GM18858 (cell line): ENCODE measurements at regions not wholly inside any gene's neighbourhood (a gene's known extent, or its start where the extent isn't known, plus 50 kb on each side); places are given as distances from the start of the nearest gene placed in this dataset.

ENCODE experiments used
- ATAC-seq: cut with Tn5 transposase; IDR thresholded peaks from one replicate; pipeline ENCODE4 v1.9.1; 2021; ENCODE audit not compliant: unreplicated experiment

DNA sequence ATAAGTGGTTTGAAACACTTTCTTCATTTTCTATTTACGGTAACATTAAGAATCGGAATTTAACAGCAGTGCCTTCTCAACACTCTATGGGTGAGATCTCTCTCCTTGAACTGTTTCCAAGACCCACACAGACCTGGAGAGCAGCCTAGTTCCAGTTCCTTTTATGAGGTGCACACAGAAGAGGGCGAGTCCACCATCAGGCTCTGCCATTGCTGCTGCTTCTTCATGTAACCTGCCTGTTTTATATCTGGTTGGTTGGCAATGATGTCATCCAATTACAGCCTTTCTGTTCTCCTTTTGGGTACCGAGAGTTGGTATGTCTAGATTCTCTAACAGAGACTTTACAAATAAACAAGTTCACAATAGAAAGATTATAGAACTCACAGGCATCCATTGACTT lies 225.7 kb downstream of the UTP18 start:
- no peak for ATAC-seq

- ATAC-seq = no peak
These were observed 226.7 kb downstream of the UTP18 start for GRCh38 chr17:51486885-51487520.

DNA sequence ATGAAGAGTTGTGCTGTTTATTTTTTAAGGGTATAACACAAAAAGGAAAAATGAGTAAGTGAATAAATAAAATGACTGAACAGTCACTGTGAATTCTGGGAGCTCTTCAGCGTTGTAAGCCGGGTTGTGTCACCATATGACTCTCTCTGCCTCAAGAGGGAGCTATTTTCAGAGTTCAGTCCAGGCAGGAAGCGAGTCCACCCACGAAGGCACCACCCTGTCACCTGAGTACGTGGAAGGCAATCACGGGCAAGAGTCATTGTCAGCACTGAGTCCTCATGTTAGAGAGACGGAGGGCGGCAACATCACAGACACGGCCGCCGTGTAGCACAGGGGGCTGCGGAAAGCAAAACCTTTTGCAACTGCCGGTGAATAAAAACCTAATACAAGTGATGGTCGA lies 227.6 kb downstream of the UTP18 start:
- ATAC-seq = no peak

- ATAC-seq = no peak
These were observed 231.1 kb downstream of the UTP18 start for GRCh38 chr17:51491416-51491815.

- no peak for ATAC-seq
These were observed 232.9 kb downstream of the UTP18 start for GRCh38 chr17:51493206-51493605.

GRCh38 chr17:51496378-51496777 lies 236.0 kb downstream of the UTP18 start:
- ATAC-seq = no peak

DNA sequence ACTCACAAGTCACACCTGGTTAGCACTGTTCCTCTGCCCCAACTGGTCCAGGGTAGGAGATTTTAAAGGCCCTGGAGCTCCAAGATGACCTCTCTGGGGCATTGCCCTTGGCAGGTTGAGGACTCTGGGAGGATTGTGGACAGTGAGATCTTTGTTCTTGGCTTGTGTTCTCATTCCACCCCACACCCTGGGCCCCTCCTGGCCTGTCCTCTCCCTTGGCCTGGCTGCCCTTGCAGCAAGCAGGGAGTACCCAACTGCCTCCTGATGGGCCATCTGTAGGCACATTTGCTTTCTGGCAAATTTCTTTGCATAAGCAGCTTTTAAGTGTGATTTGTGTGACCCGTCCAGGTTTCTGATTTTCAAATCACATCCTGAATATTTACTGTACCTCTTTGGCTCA lies 239.6 kb downstream of the UTP18 start:
- no peak for ATAC-seq

DNA sequence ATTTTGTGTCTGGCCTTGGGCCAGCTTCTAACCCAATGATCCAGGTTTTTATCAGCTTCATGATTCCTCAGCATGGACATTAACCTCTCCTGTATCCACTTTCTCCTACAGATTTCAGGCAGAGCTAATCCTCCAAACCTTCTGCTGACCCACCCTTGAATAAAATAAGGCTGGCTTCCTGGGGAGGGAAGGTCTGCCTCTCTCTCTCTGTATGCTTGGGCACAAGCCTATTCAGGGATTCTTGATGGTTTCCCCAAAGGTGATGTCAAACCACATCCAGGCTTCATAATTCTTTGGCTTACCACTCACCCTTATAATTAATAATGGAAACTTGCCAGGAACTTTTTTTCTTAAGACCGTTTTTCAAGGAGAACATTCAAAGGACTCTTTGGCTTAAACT lies 240.1 kb downstream of the UTP18 start:
- no peak for ATAC-seq

- ATAC-seq = no peak
These were observed 245.1 kb downstream of the UTP18 start for GRCh38 chr17:51505450-51505849.

DNA sequence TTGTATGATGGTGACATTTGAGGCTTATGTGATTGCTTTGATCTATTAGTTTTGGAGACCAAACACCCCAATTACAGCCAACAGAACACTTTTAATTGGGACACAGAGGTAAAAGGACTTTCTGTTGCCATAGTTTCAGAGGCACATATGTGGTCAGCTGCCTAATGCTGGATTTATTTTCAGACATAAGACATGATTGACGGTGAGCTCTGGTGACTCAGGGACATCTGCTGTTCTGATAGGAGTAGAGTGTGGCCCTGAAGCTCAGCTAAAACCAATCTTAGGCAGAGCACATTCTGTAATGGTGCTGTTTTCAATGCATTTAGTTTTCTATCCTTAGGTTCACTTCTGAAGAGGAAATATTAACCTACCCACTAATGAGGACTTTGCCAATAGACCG lies 247.1 kb downstream of the UTP18 start:
- ATAC-seq = no peak

DNA sequence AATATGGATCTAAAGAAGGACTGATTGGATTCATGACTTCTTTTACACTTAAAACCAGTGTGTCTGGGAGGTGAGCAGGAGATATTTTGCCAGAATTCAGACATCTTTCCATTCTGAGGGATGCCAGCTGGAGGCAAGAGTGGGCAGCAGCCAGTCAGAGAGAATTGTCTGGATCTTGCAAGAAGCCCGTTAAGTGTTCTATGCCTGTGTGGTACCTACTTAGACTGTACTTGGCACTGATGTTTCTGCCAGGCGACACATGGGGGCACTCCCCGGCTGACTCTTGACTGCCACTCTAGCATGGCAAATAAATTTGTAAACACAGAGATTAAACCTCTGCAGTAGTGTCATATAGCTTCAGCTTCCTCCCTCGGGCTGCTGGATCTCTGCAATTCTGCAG lies 247.7 kb downstream of the UTP18 start:
- no peak for ATAC-seq

DNA sequence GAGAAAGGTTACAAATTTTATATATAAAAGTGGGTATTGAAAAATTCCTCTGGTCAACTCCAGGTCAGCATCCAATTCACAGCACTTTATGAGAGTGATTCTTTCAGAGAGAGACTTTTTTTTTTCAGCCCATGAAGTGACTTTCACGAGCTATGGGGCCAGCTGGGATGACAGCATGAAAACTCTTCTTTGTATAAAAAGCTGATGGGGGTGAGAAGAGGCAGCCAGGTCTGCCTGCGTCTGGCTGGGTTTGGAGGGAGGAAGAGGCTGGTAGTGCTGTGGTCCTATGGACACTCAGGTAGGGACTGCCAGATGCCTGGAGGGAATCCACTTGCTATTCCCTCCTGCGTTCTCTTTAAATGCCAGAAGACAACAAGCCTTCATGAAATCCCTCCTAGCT lies 250.6 kb downstream of the UTP18 start:
- no peak for ATAC-seq

- no peak for ATAC-seq
These were observed 252.0 kb downstream of the UTP18 start for GRCh38 chr17:51512220-51512907.

DNA sequence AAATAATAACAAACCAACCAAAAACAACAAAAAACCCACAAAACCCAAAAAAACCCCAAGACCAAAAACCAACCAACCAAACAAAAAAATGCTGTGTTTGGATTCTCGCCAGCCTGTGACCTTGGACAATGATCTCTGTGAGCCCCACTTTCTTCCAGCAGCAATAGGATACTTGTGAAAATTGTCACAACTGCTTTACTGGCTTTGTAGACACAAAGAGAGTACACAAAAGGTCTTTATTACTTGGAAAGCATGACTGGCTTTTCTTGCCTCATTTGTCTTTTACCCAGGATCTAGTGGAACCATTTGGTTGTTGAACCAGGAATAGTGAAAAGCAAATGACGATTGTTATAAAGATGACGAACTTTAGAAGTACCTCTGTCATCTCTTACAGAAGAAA lies 256.6 kb downstream of the UTP18 start:
- no peak for ATAC-seq

DNA sequence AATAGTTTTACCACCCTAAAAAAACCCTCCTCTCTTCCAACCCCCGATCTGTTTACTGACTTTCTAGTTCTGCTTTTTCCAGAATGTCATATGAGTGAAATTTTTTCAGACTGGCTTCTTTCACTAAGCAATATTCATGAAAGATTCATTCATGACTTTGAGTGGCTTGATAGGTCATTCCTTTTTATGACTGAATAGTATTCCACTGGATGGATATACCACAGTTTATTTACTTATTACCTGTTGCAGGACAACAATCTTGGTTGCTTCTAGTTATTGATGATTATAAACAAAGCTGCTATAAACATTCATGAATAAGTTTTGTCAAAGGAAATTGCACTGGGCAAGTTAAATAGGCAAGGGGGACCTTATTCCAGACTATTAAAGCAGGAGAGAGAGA lies 264.2 kb downstream of the UTP18 start:
- no peak for ATAC-seq

GRCh38 chr17:51526507-51526906 lies 266.2 kb downstream of the UTP18 start:
- no peak for ATAC-seq

DNA sequence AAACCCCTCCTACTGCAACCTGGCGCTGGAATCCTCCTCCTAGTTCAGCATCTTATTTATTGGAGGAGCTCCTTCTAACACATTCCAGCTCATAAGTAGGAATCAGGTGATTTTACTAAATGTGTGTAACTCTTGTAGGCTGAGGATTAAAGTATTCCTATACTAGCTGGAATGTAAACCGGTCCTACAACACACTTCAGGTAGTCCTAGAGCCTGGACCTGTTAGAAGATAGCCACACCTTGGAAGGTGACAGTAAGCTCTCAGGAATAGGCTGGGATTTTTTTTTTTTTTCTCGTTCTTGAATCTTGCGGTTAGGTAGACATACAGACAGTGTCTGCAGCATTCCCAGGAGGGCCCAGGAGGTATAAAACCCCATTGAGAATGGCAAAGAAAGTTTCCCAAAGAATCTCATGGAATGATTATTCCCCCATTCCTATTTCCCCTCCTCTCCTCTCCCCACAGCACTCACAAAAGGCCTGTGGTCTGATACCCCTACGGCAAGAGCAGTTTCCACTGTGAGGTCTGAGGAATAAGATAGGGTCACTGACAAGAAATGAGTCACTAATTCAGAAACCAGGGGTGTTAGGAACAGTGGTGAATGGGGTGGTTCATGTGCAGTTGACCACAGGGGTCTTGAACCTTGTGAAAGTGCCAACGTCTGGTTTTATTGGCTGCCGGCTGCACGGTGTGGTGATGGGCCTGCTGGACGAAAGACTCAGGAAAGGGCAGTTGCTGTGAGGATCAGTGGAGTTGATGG lies 267.1 kb downstream of the UTP18 start:
- ATAC-seq = no peak

DNA sequence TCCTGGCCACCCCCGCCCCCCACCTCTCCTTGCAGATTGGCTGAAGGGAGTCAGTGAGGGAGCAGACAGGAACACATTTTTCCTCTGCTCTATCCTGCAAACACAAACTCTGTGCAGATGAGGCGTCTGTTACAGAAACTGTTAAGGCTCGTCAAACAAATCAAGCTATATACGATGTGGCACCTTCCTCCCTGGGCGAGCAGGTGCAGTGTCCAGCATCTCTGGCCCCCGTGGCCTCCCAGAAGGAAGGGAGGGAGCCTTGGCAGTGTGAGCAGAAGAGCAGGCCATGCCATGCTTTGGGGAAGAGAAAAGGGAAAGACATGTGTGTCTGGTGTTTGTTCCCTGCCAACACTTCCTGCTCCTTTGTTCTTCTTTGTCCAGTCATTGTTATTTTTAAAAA lies 267.8 kb downstream of the UTP18 start:
- no peak for ATAC-seq

DNA sequence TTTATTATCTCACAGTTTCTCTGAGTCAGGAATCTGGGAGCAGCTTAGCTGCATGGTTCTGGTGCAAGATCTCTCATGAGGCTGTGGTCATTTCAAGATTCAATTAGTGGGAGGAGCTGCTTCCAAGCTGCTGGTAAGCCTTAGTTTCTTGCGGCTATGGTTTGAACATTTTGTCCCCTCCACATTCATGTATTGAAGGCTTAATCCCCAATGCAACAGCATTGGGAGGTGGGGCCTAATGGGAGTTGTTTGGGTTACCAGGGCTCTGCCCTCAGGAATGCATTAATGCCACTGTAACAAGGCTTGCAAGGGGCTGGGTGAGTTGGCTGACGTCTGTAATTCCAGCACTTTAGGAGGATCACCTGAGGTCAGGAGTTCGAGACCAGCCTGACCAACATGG lies 272.9 kb downstream of the UTP18 start:
- ATAC-seq = no peak

GRCh38 chr17:51533821-51534220 lies 273.5 kb downstream of the UTP18 start:
- no peak for ATAC-seq

- ATAC-seq = no peak
These were observed 276.3 kb downstream of the UTP18 start for GRCh38 chr17:51536627-51537026.

DNA sequence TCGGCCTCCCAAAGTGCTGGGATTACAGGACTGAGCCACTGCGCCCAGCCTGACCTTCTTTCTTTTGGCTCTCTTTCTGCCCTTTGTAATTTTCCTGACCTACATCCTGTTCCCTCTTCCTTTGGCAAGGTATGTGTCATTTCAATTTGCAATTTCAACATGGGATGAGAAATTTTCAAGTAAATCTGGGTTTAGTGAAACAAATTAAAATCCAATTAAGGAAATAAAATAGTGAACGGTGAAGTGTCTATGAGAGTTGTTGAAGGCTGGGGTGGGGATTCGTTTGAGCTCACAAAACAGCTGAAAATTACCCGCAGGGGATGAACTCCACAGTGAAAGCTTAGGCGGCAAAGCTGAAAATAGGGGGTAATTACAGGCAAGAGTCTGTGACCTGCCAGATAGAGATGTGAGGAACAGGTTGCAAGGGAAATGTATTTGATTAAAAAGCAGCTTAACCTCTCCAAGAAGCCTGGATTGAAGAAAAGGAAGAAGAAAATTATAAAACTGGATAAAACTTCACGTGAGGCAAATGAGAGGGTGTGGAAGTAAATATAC lies 277.7 kb downstream of the UTP18 start:
- ATAC-seq = no peak
